ENCODE measurements at regions not wholly inside any gene's neighbourhood (a gene's known extent, or its start where the extent isn't known, plus 50 kb on each side); places are given as distances from the start of the nearest gene placed in this dataset.

GRCh38 chr15:47401427-47401826 is 315.9 kb upstream of the SEMA6D start:
- no peak for DNase-seq (ENCODE audit: low read depth, low spot score)

GRCh38 chr15:47402829-47403228 is 314.5 kb upstream of the SEMA6D start:
- DNase-seq (ENCODE audit: low read depth, low spot score): no peak

DNA sequence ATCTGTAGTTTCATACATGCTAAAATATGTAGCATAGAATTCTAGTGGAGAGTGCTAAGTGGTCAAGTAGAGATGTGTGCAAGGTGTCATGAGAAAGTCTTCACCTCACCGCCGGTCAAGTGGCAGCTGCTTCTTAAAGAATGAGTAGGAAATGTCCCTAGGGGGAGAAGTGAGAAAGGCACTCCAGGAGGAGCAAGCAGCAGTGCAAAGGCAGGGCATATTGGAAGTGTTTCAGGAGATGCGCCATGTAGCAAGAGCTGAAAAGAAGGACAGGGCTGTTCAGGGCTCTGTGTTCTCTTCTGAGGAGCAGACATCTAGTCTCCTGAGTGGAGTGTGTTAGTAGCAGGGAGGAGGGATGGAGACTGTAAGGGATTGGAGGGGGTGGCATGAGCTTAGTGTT is 312.4 kb upstream of the SEMA6D start:
- DNase-seq (ENCODE audit: low read depth, low spot score): no peak

GRCh38 chr15:47405365-47406162 is 311.7 kb upstream of the SEMA6D start:
- no peak for DNase-seq (ENCODE audit: low read depth, low spot score)

DNA sequence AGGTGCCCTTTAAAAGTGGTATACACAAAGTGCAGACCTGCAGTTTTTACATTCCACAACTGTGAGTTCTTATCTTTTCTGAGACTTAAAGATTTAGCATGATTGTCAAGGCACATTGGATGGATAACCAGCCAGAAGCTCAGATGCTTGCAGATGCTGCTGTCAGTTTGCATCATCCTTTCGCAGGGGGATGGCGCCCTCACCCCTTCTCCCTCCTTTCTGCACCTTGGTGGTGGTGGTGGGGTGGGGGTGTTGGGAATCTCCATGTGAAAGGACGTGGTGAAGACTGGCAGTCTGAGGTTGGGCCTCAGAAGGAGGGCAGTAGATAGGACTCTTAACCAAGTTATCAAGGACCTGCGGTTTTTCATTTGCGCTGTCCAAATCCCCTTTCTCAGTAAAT is 309.6 kb upstream of the SEMA6D start:
- DNase-seq (ENCODE audit: low read depth, low spot score): no peak

GRCh38 chr15:47409038-47409437 is 308.3 kb upstream of the SEMA6D start:
- DNase-seq (ENCODE audit: low read depth, low spot score): no peak

DNA sequence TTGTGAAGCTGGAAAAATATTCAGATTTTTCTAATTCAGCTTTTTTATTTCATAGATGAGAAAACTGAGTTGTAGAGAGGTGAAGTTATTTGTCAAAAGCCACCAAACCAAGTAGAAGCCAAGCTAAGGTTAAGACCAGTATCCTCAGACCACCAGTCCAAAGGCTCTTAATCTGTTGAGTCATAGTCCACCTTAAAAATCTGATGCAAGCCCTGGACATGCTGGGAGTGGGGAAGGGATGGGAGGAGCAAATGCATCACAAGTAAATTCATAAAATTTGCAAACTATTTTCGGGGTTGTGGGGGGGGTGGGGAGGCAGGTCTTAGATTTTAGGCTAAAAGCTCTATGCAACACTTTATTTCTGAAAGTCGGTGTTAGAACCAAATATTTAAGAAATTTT is 307.7 kb upstream of the SEMA6D start:
- no peak for DNase-seq (ENCODE audit: low read depth, low spot score)

GRCh38 chr15:47410247-47410646 is 307.1 kb upstream of the SEMA6D start:
- DNase-seq (ENCODE audit: low read depth, low spot score): no peak

- DNase-seq (ENCODE audit: low read depth, low spot score): no peak
Observed at GRCh38 chr15:47411733-47412132, 305.6 kb upstream of the SEMA6D start.

- no peak for DNase-seq (ENCODE audit: low read depth, low spot score)
Observed at GRCh38 chr15:47412136-47412535, 305.2 kb upstream of the SEMA6D start.

DNA sequence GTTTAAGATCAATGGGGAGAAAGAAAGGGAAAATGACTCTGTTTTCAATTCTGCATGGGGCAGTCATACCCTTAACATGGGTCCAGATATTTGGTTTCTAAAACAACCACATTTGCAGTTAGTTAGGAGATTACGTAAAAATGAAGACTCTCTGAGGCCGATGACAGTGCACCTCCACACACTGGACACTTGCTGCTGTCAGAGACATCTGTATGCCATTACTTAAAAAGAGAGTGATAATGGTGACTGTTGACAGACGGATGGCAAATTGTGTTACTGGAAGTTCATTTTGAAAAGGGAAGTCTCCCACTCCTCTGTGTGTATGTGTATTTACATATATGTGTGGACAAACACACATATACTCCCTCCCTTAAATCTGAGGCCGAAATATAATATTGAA is 304.5 kb upstream of the SEMA6D start:
- no peak for DNase-seq (ENCODE audit: low read depth, low spot score)

DNA sequence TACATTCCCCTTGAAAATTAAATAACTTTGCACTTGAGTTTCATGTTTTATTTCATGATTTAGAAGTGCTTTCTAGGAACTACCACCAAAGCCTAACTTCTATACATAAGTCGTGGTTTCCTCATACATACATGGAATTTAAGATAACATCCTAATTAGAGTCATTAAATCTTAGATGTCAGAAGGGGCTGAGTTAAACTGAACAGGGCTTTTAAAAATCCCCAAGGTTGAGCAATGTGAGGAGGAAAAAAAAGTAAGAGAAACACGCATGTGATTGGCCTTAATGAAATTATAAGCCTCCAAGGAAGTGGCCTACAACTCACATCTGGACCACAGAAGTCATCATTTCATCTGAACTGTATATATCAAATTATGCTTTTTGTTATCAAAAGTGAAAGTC is 303.1 kb upstream of the SEMA6D start:
- no peak for DNase-seq (ENCODE audit: low read depth, low spot score)

DNA sequence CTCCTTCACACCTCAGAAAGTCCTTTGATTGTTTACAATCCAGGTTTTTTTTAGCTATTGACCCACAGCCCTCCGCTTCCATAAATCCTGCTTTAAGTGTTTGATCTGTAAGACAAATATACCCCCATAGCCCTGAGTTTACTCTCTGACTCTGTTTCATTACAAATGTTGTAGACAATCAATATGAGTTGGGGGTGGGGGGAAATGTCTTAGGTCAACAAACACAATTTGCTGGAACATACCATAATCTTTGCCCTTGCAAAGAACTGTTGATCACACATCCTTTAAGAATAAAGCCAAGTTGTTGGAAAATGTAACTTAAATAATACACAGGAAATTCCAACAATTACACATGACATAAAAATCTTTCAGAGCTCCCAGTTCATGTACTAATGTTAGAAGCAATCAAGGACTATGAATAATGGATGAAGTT is 301.8 kb upstream of the SEMA6D start:
- DNase-seq (ENCODE audit: low read depth, low spot score): no peak

DNA sequence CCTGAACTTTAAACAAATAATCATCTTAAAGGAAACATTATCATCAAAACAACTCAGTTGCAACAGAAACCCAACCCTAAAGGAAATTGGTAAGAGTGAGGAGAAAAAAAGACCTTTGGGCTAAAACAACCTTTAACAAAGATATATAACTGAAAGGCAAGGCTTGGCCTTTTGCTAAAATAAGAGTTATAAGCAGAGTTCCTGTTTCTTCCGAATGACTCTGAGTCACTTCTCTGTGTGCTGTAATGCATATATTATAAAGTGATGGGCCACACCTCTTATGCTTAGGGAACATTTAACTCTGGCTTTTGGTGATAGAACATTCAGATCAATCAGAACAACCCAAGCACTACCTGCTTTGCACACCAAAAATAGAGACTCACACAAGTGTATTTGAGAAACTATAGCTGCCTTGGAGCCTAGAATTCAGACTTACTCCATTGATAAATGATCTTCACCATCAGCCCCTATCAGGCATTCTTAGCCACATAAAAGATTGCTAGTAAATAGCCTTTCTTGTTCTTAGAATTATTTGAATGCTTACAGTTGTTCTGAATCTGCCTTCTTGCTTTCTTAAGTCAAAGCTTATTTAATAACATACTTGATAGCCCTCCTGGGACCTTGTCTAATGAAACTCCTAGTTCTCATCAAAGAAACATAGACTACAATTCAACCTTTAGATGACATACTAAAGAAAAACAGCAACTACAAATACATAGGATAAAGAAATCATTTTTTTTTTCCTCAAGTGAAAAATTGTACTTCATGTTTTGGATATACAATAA is 294.2 kb upstream of the SEMA6D start:
- DNase-seq (ENCODE audit: low read depth, low spot score): no peak

- DNase-seq (ENCODE audit: low read depth, low spot score): no peak
Observed at GRCh38 chr15:47427463-47427862, 289.8 kb upstream of the SEMA6D start.

DNA sequence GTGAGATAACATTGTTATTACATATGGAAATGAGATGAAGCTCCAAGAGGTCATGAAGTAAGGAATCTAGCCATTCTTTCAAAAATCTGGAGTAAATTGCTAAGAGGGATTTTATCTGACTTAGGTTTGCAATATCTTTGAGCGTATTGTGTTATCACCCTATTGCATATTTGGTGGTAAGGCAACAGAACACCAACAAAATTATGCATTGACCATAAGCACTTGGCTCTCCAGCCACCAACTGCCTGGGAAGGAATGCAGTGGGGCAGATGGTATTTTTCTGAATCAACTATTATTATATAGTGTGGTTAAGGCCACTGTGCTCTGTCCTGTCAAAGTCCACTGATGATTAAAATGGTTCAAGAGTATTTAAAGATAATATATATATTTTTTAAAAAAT is 287.9 kb upstream of the SEMA6D start:
- DNase-seq (ENCODE audit: low read depth, low spot score): no peak

DNA sequence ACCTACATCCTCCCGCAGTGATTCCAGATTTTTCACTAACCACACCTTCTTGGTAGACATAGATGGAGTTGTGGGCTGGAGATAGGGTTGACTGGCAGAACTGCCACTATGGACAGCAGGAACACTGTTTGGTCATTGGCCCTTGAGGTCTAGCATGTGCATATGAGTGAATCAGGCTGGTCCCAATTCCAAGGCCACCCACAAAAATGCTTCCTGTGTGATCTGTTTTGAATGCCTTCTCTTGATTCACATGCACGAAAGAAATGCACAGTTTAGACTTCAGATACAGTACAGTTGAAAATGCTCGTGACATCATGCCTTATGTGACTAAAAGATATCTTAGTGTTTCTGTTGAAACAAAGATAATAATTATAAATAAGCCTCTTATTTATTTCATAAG is 285.8 kb upstream of the SEMA6D start:
- DNase-seq (ENCODE audit: low read depth, low spot score): no peak

GRCh38 chr15:47432826-47433225 is 284.5 kb upstream of the SEMA6D start:
- DNase-seq (ENCODE audit: low read depth, low spot score): no peak

DNA sequence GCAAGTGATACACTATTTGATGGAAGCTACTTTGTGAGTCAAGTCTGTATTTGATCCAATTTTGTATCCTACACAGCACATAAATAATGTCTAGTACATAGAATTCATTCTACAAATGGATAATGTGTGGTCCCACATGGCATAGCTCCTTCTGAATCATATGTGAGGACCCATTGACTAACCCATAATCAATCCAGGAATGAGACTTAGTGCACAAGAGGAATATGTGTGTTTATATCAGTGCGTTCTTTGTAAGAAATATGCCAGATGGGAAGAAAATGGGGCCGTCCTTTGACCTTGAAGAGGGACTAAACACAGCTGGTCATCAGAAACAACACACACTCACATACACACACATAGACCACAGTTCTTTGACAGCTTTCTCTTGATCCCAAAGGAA is 282.7 kb upstream of the SEMA6D start:
- DNase-seq (ENCODE audit: low read depth, low spot score): no peak

DNA sequence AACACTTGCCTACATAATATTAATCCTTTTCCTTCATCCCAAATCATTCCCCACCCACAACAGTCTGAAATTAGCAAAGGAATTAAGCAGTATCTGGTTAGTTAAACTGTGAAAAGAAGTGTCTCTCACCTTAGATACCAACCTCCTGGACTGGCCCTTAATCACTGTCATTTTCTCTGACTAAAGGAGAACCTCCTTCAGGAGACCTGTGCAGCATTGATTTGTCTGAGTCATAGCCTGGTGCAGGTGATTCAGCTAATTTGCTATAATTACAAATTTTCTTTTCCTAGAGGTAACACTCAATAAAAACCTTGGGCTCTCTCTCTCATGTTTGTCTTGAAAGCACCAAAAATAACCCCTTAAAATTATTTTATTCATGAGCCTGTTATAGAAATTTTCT is 279.8 kb upstream of the SEMA6D start:
- DNase-seq (ENCODE audit: low read depth, low spot score): no peak

GRCh38 chr15:47439146-47440111 is 277.9 kb upstream of the SEMA6D start:
- DNase-seq (ENCODE audit: low read depth, low spot score): no peak

- no peak for DNase-seq (ENCODE audit: low read depth, low spot score)
Observed at GRCh38 chr15:47442371-47442770, 274.9 kb upstream of the SEMA6D start.

Measured in brain pericyte (primary cell).